Adipocyte (in vitro differentiated cells): ENCODE measurements at regions not wholly inside any gene's neighbourhood (a gene's known extent, or its start where the extent isn't known, plus 50 kb on each side); places are given as distances from the start of the nearest gene placed in this dataset.
"Not testable (repeated sequence)": the region's sequence is repeated elsewhere in the genome, so short reads cannot be mapped to it uniquely, and the experiment has no call there.

Source experiments
- DNase-seq: peaks from one replicate; pipeline ENCODE4 v3.0.0-alpha.2; 2015; ENCODE audit warnings: low read depth
- H3K27me3 ChIP-seq: replicated peaks from 2 replicates; pipeline ENCODE4 v1.7.0; 2013; ENCODE audit warnings: mild to moderate bottlenecking, low read length, moderate library complexity; ENCODE audit not compliant: control insufficient read depth, insufficient read depth
- H3K36me3 ChIP-seq: 2 replicates; pipeline ENCODE4 v1.7.0; 2013; ENCODE audit warnings: low read length, mild to moderate bottlenecking, moderate library complexity; ENCODE audit not compliant: control insufficient read depth, insufficient read depth, severe bottlenecking
- H3K4me1 ChIP-seq: 2 replicates; pipeline ENCODE4 v1.7.0; 2013; ENCODE audit warnings: mild to moderate bottlenecking, low read length, moderate library complexity; ENCODE audit not compliant: control insufficient read depth, insufficient read depth
- H3K4me3 ChIP-seq: 2 replicates; pipeline ENCODE4 v1.7.0; 2013; ENCODE audit warnings: mild to moderate bottlenecking, low read length, moderate library complexity
- H3K9ac ChIP-seq: 2 replicates; pipeline ENCODE4 v1.7.0; 2013; ENCODE audit warnings: mild to moderate bottlenecking, low read length, moderate library complexity
- H3K9me3 ChIP-seq: 2 replicates; pipeline ENCODE4 v1.7.0; 2013; ENCODE audit warnings: mild to moderate bottlenecking, low read length, moderate library complexity; ENCODE audit not compliant: control insufficient read depth

- not testable (repeated sequence) for DNase-seq, H3K27me3 ChIP-seq, H3K9ac ChIP-seq, H3K9me3 ChIP-seq, H3K4me1 ChIP-seq, H3K4me3 ChIP-seq, H3K36me3 ChIP-seq
Observed at GRCh38 chrX:136934652-136935051, 54.1 kb upstream of the RBMX start.

DNA sequence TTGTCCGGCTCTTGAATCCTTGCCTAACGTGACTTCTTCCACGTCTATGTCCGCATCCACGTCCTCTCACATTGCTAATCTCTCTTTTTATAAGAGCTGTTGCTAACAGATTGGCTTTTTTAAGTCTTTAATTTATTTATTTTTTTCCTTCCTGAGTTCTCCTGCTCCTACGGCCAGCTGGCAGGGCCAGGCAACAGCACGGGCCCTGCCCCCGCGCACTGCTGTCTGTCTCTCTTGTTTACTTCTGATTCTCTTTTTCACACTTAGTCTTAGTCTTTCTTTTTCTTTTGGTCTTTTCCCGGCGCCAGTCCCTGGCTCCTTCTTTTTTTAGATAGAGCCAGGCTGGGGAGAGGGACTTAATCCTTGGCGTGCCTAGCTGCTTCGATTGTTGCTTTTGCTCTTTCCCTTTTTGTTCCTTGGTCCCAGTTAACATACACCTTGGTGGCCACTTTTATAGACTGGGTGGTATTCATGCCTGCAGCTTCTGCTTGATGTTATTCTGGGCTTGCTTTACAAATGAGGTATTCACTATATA, 53.2 kb upstream of the RBMX start:
- Histone ChIP-seq H3K27me3 (no peaks in the 10 kb centered on the region), H3K36me3 (no peaks in the 10 kb centered on the region), H3K9ac (no peak overlapping the region), H3K4me1 (no peaks in the 10 kb centered on the region), H3K4me3 (no peak overlapping the region), H3K9me3 (peaks cover 6% of the 10 kb centered on the region)
- DNase-seq: no peak

DNA sequence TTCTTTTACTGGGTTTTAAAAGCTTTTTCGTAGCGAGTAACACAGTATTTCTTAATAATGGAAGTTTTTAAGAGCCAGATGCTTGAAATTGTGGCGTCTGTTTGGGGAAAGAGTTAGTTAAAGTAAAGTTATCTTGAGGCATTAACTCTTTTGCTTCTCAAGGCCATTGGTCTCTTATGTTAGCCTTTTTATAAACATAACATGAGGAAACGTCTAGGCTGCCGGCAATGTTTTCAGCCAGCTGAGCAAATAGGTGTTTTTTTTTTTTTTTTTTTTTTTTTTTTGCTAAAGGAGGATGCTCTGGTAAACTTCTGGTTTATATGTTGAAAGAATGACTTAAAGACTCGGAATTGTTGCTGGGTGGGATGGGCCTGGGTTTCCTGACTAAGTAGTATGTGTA, 51.1 kb upstream of the RBMX start:
- no peaks in the 10 kb centered on the region for H3K27me3 ChIP-seq
- no peaks in the 10 kb centered on the region for H3K4me1 ChIP-seq
- no peak overlapping the region for H3K4me3 ChIP-seq
- no peaks in the 10 kb centered on the region for H3K36me3 ChIP-seq
- H3K9ac ChIP-seq: no peak overlapping the region
- peaks cover 6% of the 10 kb centered on the region for H3K9me3 ChIP-seq
- DNase-seq: no peak
